ENCODE measurements at regions not wholly inside any gene's neighbourhood (a gene's known extent, or its start where the extent isn't known, plus 50 kb on each side); places are given as distances from the start of the nearest gene placed in this dataset.

DNA sequence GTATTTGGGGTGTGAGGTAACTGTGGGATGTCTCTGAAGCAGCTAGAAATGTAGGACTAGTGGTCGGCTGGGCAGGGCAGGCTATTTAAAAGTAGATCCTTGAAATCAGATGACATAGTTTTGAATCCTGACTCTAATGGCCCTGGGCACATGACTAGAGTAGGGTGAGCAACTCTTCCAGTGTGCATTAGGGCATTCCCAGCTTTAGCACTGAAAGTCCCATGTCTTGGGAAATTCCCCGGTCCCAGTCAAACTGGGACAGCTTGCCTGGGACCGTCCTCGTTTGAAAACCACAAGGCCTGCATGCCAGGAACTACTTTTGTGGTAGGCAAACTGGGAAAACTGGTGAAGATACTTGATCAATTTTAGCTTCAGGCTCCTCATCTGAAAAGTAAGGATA lies 255.3 kb downstream of the PTEN start:
- TF ChIP-seq POLR2AphosphoS5 (IDR thresholded peaks at IDR 0.05; ENCODE audit: low read depth, low read length): no peak
- TF ChIP-seq SIN3A (IDR thresholded peaks at IDR 0.05; ENCODE audit: borderline replicate concordance, insufficient read depth, low read length): no peak
- TF ChIP-seq, protein P1, sequence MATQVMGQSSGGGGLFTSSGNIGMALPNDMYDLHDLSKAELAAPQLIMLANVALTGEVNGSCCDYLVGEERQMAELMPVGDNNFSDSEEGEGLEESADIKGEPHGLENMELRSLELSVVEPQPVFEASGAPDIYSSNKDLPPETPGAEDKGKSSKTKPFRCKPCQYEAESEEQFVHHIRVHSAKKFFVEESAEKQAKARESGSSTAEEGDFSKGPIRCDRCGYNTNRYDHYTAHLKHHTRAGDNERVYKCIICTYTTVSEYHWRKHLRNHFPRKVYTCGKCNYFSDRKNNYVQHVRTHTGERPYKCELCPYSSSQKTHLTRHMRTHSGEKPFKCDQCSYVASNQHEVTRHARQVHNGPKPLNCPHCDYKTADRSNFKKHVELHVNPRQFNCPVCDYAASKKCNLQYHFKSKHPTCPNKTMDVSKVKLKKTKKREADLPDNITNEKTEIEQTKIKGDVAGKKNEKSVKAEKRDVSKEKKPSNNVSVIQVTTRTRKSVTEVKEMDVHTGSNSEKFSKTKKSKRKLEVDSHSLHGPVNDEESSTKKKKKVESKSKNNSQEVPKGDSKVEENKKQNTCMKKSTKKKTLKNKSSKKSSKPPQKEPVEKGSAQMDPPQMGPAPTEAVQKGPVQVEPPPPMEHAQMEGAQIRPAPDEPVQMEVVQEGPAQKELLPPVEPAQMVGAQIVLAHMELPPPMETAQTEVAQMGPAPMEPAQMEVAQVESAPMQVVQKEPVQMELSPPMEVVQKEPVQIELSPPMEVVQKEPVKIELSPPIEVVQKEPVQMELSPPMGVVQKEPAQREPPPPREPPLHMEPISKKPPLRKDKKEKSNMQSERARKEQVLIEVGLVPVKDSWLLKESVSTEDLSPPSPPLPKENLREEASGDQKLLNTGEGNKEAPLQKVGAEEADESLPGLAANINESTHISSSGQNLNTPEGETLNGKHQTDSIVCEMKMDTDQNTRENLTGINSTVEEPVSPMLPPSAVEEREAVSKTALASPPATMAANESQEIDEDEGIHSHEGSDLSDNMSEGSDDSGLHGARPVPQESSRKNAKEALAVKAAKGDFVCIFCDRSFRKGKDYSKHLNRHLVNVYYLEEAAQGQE (IDR thresholded peaks at IDR 0.05; ENCODE audit: insufficient read depth in 1 of 2, low read depth in 2 of 2, low read length in 2 of 2): no peak

Data from PFSK-1 (cell line).